SK-N-SH treated with all-trans-retinoic acid at 6 μM for 48 hours (cell line): ENCODE measurements at regions not wholly inside any gene's neighbourhood (a gene's known extent, or its start where the extent isn't known, plus 50 kb on each side); places are given as distances from the start of the nearest gene placed in this dataset.

Experiments
- ATAC-seq: fragments of 200-7000 bp; cut with Tn5 transposase; 3 replicates; pipeline ENCODE4 v1.9.1; 2020; ENCODE audit warnings: mild to moderate bottlenecking, moderate library complexity
- ARNTL ChIP-seq: fragments of 450-650 bp; formaldehyde crosslinking; IDR thresholded peaks from 2 replicates; pipeline ENCODE4 v1.5.0; 2020; ENCODE audit warnings: low read depth, mild to moderate bottlenecking, moderate library complexity, borderline replicate concordance
- CREB5 ChIP-seq: fragments of 250-450 bp; sonication (Bioruptor Pico); IDR thresholded peaks from 2 replicates; pipeline ENCODE4 v1.5.1; 2020; ENCODE audit warnings: low read depth, mild to moderate bottlenecking, moderate library complexity
- CSDC2 ChIP-seq: fragments of 250-450 bp; sonication (Bioruptor Pico); IDR thresholded peaks from 2 replicates; pipeline ENCODE4 v1.5.0; 2020; ENCODE audit warnings: mild to moderate bottlenecking, moderate library complexity
- CSRNP3 ChIP-seq: fragments of 250-450 bp; sonication (Bioruptor Pico); IDR thresholded peaks from 2 replicates; pipeline ENCODE4 v1.5.1; 2021; ENCODE audit warnings: mild to moderate bottlenecking, moderate library complexity
- ESRRG ChIP-seq: fragments of 250-450 bp; sonication (Bioruptor Pico); IDR thresholded peaks from 2 replicates; pipeline ENCODE4 v1.6.1; 2021; ENCODE audit warnings: mild to moderate bottlenecking
- GLIS3 ChIP-seq: fragments of 250-450 bp; sonication (Bioruptor Pico); IDR thresholded peaks from 2 replicates; pipeline ENCODE4 v1.5.0; 2020; ENCODE audit warnings: mild to moderate bottlenecking, moderate library complexity
- ISL1 ChIP-seq: fragments of 250-450 bp; sonication (Bioruptor Pico); IDR thresholded peaks from 2 replicates; pipeline ENCODE4 v2.1.2; 2022; ENCODE audit warnings: mild to moderate bottlenecking, moderate library complexity
- OSR1 ChIP-seq: fragments of 250-450 bp; sonication (Bioruptor Pico); IDR thresholded peaks from 2 replicates; pipeline ENCODE4 v1.8.0; 2022; ENCODE audit warnings: moderate library complexity, mild to moderate bottlenecking, inconsistent platforms
- POU6F1 ChIP-seq: fragments of 250-450 bp; sonication (Bioruptor Pico); IDR thresholded peaks from 2 replicates; pipeline ENCODE4 v1.8.0; 2021; ENCODE audit warnings: low read depth, mild to moderate bottlenecking, moderate library complexity, borderline replicate concordance
- PPARA ChIP-seq: fragments of 250-450 bp; sonication (Bioruptor Pico); IDR thresholded peaks from 2 replicates; pipeline ENCODE4 v1.5.0; 2020; ENCODE audit warnings: mild to moderate bottlenecking, borderline replicate concordance
- RARB ChIP-seq: fragments of 250-450 bp; sonication (Bioruptor Pico); IDR thresholded peaks from 2 replicates; pipeline ENCODE4 v1.8.0; 2021; ENCODE audit warnings: mild to moderate bottlenecking, moderate library complexity
- SNAI2 ChIP-seq: fragments of 250-450 bp; sonication (Bioruptor Pico); IDR thresholded peaks from 2 replicates; pipeline ENCODE4 v1.5.0; 2020; ENCODE audit warnings: mild to moderate bottlenecking, moderate library complexity
- TCF4 ChIP-seq: fragments of 250-450 bp; sonication (Bioruptor Pico); IDR thresholded peaks from 2 replicates; pipeline ENCODE4 v1.8.0; 2021; ENCODE audit warnings: mild to moderate bottlenecking, moderate library complexity, borderline replicate concordance
- TOX ChIP-seq: fragments of 250-450 bp; sonication (Bioruptor Pico); IDR thresholded peaks from 2 replicates; pipeline ENCODE4 v1.8.0; 2021; ENCODE audit warnings: mild to moderate bottlenecking, moderate library complexity, borderline replicate concordance
- TSHZ2 ChIP-seq: fragments of 250-450 bp; sonication (Bioruptor Pico); IDR thresholded peaks from 2 replicates; pipeline ENCODE4 v1.5.0; 2020; ENCODE audit warnings: mild to moderate bottlenecking, moderate library complexity
- ZC3H10 ChIP-seq: fragments of 250-450 bp; sonication (Bioruptor Pico); IDR thresholded peaks from 2 replicates; pipeline ENCODE4 v1.5.1; 2021; ENCODE audit warnings: mild to moderate bottlenecking, moderate library complexity
- ZFP3 ChIP-seq: fragments of 250-450 bp; sonication (Bioruptor Pico); IDR thresholded peaks from 2 replicates; pipeline ENCODE4 v1.5.0; 2020; ENCODE audit warnings: mild to moderate bottlenecking, moderate library complexity
- ZFP30 ChIP-seq: fragments of 450-650 bp; formaldehyde crosslinking; IDR thresholded peaks from 2 replicates; pipeline ENCODE4 v1.5.0; 2022; ENCODE audit warnings: mild to moderate bottlenecking, moderate library complexity
- ZNF565 ChIP-seq: fragments of 450-650 bp; formaldehyde crosslinking; conservative IDR thresholded peaks from 2 replicates; pipeline ENCODE4 v1.5.0; 2020; ENCODE audit warnings: low read depth, mild to moderate bottlenecking, moderate library complexity
- ZNF70 ChIP-seq: fragments of 450-650 bp; formaldehyde crosslinking; IDR thresholded peaks from 2 replicates; pipeline ENCODE4 v1.5.0; 2020; ENCODE audit warnings: mild to moderate bottlenecking, moderate library complexity
- ZNF8 ChIP-seq: fragments of 450-650 bp; formaldehyde crosslinking; IDR thresholded peaks from 2 replicates; pipeline ENCODE4 v1.5.0; 2020; ENCODE audit warnings: mild to moderate bottlenecking, moderate library complexity

GRCh38 chr1:79323239-79324025 is 316.9 kb upstream of the ADGRL4 start:
- ATAC-seq, result peak; percentile 91
- TF ChIP-seq POU6F1 (CRISPR knock-in tag) (no peak), ZNF565 (CRISPR knock-in tag) (no peak), ISL1 (CRISPR knock-in tag) (peak; percentile 50; the same call in 1 of the 2 replicates), GLIS3 (CRISPR knock-in tag) (no peak), TCF4 (CRISPR knock-in tag) (no peak)

- no peak for TF ChIP-seq SNAI2
- no peak for TF ChIP-seq ZNF70
- no peak for TF ChIP-seq ARNTL (CRISPR knock-in tag)
These were observed 316.0 kb upstream of the ADGRL4 start for GRCh38 chr1:79322511-79323027.

GRCh38 chr1:79312438-79312837 is 305.9 kb upstream of the ADGRL4 start:
- ATAC-seq, result no peak

More at GRCh38 chr1:79322511-79323027, 316.0 kb upstream of the ADGRL4 start:
- ATAC-seq, result peak; percentile 68; the same call in 2 of the 3 replicates

GRCh38 chr1:79310609-79311008 is 304.1 kb upstream of the ADGRL4 start:
- TF ChIP-seq CSDC2 (CRISPR knock-in tag) (no peak), TCF4 (CRISPR knock-in tag) (no peak), RARB (CRISPR knock-in tag) (no peak), CREB5 (CRISPR knock-in tag) (no peak), ZNF565 (CRISPR knock-in tag) (no peak), PPARA (CRISPR knock-in tag) (no peak), ZNF70 (no peak), ESRRG (CRISPR knock-in tag) (no peak)
- no peak for ATAC-seq

More at GRCh38 chr1:79312438-79312837, 305.9 kb upstream of the ADGRL4 start:
- TF ChIP-seq ZNF565 (CRISPR knock-in tag) (no peak), POU6F1 (CRISPR knock-in tag) (no peak), TOX (CRISPR knock-in tag) (no peak), ARNTL (CRISPR knock-in tag) (no peak), SNAI2 (no peak), OSR1 (no peak), TCF4 (CRISPR knock-in tag) (no peak), ZC3H10 (CRISPR knock-in tag) (no peak), RARB (CRISPR knock-in tag) (no peak), ZNF70 (no peak), ZNF8 (no peak), CSRNP3 (CRISPR knock-in tag) (no peak), CSDC2 (CRISPR knock-in tag) (no peak)

GRCh38 chr1:79304131-79304530 is 297.6 kb upstream of the ADGRL4 start:
- ATAC-seq, result no peak
- TF ChIP-seq ZFP30 (no peak), ZFP3 (no peak), SNAI2 (no peak), CSRNP3 (CRISPR knock-in tag) (no peak), ZNF565 (CRISPR knock-in tag) (no peak), TSHZ2 (CRISPR knock-in tag) (no peak), CREB5 (CRISPR knock-in tag) (no peak), TCF4 (CRISPR knock-in tag) (no peak)
